ENCODE measurements at regions not wholly inside any gene's neighbourhood (a gene's known extent, or its start where the extent isn't known, plus 50 kb on each side); places are given as distances from the start of the nearest gene placed in this dataset.

GRCh38 chr20:22504829-22505377 lies 79.5 kb downstream of the FOXA2 start:
- DNase-seq: no peak

DNA sequence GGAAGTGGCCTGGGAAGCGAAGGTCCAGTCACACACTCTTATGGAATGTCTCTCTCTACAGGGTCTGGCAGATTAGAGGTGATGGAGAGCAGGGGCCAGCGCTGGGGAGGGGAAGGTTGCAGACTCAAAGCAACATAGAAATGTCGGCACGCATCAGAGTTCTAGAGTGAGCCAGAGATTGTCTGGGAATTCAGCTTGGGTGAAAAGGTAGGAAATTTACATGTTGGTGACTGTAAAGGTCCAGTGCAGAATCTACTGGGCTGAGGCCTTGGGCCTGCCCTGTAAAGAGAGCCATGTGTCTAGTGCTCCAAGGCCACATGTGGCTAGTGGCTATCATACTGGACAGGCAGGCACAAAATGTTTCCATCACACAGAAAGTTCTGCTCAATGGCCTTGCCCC lies 80.8 kb downstream of the FOXA2 start:
- DNase-seq: no peak

- DNase-seq: no peak
These were observed 81.6 kb downstream of the FOXA2 start for GRCh38 chr20:22502731-22503191.

DNA sequence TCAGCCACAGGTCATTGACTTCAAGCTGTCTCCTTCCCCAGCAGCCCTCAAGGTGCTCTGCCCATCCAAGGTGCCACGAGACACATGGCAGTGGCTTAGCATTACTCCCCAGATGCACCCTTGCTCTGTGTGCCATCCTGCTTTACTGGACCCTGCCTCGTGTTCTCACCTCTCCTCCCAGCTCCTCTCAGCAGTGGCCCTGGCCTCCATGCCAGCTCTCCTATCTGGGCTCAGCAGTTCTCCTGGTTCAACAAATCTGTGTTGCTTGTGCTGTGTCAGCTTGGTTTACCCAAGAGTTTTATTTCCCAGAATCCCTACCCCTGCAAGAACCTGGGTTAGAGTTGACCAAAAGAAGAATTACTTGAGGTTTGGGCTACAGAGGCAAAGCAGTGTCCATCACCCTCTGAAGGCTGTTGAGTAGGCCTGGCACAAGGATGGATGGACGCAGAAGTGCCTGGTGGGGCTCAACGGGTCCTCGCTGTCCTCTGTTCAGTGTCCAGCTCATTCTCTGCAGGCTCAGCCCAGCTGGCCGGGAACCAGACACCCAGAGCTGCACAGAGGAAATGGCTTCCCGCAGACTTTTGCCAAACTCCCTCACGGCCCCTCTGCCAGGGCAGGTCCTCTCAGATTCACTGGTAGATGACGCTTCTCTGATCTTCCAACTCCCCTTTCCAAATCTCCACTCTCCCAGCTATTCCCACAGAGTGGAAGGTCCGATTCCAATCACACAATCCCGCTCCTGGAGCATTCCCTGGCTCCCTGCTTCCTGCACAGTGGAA lies 82.6 kb downstream of the FOXA2 start:
- no peak for DNase-seq

DNA sequence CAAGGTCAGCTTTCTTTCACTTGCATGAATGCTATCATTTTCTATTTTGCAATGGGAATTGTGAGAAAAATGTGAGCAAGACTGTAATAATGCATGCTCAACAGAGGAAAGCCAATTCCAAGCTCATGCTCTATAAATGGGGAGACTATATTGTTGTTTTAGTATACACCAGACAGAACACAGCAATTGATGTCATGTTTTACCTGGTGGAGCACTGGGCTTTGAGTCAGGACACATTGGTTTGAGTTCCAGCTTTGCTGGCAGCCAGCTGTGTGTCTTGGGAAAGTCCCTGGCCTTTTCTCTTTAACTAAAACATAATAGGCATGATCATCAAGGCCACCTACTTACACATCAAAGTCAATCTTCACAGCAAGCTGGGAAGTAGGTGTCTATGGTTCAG lies 83.3 kb downstream of the FOXA2 start:
- DNase-seq: no peak

DNA sequence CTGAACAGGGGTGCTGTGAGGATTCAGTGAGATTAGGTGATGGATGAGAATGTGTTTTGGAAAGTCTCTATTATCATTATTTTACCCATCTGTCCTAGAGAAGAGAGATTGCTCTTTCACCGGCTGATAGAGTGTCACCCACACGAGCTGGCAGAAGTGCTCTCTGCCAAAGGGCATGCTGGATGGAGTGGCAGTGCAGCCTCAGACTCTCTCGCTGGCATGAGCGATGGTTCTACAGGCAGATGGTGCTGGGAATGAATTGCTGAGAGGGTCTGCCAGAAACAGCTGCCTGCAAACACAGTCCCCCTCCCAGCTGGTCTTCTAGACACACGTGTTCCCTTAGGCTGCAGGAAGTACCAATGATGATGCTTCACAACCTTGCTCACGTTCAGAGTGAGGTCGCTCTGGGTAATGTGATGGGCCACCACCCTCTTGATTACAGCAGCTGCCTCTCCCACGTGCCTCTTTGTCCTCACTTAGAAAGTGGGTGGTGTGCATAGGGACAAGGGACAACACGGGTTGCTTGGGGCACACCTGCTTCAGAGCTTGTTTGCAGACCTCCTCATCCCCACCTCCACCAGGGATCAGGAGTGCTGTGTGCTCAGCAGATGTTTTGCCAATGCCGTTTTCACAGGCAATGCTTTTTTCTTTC lies 84.7 kb downstream of the FOXA2 start:
- DNase-seq: no peak

GRCh38 chr20:22496817-22497216 lies 87.6 kb downstream of the FOXA2 start:
- DNase-seq: no peak

DNA sequence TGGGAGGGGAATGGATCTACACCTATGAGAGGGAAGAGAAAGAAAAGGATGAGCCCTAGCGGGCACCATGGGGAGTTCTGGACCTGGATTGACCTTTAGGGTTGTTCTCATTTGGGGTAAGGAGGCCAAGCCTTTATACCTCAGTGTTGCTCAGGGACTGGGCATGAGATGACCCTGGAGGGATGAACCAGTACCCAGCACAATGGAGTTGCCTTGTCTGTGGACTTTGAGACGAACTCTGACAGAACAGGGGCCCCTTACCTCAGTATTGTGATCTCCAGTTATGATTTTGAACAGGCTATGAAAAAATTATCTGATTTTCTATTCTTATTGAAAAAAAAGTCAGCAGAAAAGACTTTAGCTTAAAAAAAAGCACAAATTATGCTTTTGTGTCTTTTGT lies 88.6 kb downstream of the FOXA2 start:
- no peak for DNase-seq

GRCh38 chr20:22495172-22495571 lies 89.2 kb downstream of the FOXA2 start:
- no peak for DNase-seq

DNA sequence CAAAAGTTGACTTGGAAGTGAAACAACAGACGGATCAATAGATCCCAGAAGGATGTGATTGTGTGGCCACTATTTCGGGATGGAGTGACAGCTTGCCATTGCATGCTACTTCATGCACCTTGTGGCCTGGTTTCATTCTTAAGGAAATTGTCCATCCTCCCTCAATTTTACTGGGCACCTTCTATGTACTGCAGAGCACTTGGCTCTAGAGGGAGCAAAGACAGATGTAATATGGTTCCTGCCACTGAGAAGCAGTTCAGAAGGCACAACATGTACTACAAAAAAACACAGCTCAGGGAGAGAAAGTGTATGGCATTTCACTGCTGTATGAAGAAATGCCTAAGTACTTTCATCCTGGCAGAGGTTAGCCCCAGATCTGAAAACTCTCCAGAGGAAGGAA lies 91.9 kb downstream of the FOXA2 start:
- no peak for DNase-seq

DNA sequence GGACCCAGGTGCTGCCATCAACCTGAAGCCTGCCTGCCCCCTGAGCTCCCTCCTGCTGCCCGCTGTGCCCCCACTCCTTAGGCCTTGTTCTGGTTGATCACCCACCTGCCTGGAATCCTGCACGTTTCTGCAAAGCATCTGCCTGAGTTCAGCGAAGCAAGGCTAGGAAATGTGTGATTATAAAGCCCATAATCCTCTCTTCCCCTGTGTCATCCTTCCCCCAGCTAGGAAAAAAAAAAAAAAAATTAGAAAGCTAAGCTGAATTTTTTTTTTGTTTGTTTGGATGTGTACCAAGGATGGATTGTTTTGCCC lies 93.2 kb downstream of the FOXA2 start:
- no peak for DNase-seq

GRCh38 chr20:22490287-22491193 lies 93.8 kb downstream of the FOXA2 start:
- no peak for DNase-seq

DNA sequence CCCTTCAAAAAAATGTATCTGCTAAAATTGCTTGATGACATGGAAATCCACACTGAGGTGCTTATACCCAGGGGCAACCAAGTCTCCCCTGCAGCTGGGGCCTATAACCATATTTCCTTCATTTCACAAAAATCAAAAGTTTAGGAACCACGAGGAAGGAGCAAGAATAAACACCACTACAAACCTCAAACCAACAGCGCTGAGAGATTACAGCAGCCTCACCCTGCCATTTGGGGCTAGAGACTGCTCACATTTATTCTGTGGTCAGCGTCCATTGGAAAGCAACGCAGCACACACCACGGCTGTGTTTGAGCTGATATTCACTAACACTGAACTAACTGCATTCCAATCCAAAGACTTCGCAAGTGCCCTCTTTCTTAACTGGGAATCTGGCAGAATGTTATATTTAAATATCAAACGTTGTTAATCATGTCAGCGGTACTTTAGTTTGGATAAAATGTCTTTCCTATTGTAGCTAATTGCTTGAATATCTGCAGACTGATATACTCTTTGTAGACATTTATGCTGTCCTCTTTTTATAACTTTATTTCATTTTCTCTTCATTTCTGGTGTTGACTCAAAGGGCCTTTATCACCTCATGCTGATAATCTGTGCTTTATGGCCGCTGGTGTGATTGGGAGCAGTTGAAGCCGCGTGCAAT lies 94.6 kb downstream of the FOXA2 start:
- no peak for DNase-seq

DNA sequence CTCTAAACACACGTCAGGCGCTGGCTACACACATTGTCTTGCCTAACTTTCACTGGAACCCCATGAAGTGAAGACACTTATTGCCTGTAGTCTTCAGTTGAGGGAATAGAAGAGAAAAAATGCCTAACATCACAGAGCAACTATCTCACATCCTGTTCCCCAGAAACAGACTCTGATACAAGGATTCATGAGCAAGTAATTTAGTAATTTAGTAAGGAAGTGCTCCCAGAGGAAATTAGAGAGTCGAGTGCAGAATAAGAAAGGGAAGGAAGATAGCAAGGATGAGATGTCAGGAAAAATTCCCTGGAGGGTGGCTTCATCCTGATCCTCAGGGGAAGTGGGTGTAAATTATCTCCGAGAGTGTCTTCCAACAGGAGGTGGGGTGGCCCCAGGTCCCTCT lies 104.0 kb downstream of the FOXA2 start:
- no peak for DNase-seq

GRCh38 chr20:22475662-22476061 lies 108.7 kb downstream of the FOXA2 start:
- no peak for DNase-seq

- DNase-seq: no peak
These were observed 110.1 kb downstream of the FOXA2 start for GRCh38 chr20:22474224-22474623.

DNA sequence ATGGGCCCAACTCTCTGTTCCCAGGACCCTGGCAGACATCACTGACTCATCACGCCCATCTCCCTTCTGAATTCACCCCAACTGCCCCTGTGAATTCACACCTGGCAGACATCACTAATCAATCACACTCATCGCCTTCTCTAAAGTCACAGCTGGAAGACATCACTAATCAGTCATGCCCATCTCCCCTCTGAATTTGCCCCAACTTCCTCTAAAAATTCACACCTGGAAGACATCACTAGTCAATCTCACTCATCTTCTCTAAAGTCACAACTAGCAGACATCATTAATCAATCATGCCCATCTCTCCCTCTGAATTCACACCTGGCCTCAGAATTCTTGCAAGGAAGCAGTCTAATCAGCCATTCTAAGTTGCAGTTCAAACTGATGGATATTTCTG lies 111.1 kb downstream of the FOXA2 start:
- no peak for DNase-seq

DNA sequence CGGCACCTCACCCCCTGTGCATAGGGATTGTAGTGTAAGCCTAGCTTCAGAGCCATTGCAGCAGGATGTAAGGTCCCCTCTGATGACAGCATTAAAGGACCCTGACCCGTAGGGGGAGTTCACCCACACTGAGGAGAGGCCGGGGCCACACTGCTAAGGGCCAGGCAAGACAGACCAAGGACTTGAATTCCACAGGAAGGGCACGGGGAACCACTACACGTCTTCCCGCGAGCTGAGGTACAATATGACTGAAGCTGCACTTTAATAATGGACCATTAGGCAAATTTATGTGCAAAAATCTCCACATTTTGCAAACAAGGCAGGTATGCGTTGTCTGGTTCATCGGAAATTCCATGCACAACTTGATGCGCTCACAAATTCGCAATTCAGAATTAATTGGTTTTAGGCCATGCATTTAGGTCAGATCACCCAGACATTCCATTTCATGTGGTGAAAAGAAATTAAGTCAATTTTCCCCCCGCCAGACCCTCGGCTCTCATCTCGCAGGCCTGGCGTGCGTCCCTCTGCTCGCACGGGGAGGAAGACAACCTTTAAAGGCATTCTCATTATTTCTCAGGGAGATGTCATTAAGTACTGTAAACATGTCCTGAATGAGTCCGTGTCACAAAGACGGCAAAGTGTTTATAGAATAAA lies 111.8 kb downstream of the FOXA2 start:
- DNase-seq: no peak

GRCh38 chr20:22471156-22471836 lies 113.1 kb downstream of the FOXA2 start:
- no peak for DNase-seq

DNA sequence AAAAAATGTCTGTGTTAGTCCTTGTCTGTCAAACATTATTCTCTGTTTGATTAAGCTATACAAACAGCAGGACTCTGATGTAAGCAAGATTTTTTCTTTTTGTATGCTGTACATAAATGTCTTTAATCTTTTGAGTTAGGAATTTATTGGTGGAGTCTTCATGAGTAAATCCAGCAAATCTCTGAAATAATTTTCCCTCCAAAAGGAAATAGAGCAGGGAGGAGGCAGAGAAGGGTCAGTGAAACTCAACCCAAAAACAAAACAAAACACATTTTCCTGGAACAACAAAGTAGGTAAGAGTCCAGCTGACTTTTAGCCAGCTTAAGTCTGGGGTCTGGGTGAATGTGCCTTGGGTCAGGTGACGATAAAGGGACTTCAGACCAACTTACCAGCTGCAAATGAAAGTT lies 113.7 kb downstream of the FOXA2 start:
- DNase-seq: no peak

DNA sequence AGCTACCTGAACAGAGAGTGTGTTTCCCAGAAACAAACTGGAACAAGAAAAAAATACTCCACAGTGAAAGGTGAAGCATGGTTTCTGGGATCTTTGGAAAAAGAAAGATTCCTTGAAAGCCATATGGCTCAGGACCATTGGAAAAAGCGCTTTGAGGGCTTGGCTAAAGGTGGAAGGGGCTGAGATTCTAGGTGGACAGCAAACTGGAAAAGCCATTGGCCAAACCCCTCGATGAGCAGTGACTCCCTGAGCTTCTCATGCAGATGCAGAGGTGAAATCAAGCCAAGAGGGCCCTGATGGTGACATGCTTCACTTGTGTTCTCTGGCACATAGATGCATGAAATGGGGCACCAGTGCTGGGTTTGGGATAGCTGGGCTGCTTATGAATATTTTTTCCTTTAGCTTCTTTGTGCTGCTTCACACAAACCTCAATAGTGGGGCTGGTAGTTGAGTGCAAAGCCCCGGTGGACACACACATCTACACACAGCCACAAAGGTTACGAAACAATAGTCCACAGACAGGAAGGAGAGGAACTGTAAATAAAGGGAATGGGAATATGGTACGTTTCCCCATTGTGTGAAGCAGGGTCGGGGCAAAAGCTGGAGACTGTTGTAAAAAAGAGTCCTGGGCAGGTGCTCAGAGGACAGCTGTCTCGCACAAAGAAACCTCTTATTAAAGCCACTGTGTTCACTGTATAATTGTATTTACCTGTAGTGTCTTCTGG lies 117.8 kb downstream of the FOXA2 start:
- no peak for DNase-seq
